Thyroid gland (tissue), 4 donors: ENCODE measurements at regions not wholly inside any gene's neighbourhood (a gene's known extent, or its start where the extent isn't known, plus 50 kb on each side); places are given as distances from the start of the nearest gene placed in this dataset.

Source experiments
- POLR2A ChIP-seq, 2 donors: fragments of 450-650 bp; IDR thresholded peaks; one replicate each; pipeline ENCODE4 v1.6.1; 2017; ENCODE audit warnings: antibody characterized with exemption in 2 of 2, mild to moderate bottlenecking in 2 of 2, moderate library complexity in 1 of 2
- TF ChIP-seq, protein P1 (sequence below), 6 experiments: fragments of 200-600 bp in 3 of 6; fragments of 450-650 bp in 3 of 6; sonication (generic) in 3 of 6; IDR thresholded peaks; one replicate each; pipeline ENCODE4 v1.5.1; 2016 to 2019; ENCODE audit warnings: antibody characterized with exemption in 6 of 6, mild to moderate bottlenecking in 2 of 6, inconsistent platforms in 1 of 6, moderate library complexity in 1 of 6

DNA sequence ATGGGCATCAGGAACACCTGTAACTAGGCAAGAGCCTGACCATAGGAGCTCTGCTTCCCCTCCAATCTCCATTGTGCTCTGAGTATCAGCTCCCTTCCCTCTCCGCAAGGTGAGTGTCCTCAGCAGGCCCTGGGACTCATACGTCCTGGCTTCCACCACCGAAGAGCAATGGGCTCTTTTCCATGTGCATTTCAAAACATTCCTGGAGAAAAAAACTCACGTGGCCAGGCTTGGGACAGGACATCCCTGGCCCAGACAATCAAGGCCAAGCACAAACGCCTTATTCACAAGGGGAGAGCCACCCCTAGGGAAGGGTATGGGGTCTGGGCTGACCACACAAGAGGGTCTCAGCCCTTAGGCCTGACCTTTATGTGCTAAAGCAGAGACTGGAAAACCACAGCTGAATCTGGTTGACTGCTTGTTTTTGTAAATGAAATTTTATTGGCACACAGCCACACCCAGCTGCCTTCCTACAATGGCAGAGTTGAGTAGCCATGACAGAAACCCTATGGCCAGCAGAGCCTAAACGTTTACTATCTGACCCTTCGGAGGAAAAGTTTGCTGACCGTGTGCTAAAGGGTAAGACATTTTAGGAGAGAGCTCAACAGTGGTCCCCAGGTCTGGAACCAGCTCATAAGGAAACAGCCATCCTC lies 175.7 kb upstream of the ARL4C start:
- TF ChIP-seq, protein P1, sequence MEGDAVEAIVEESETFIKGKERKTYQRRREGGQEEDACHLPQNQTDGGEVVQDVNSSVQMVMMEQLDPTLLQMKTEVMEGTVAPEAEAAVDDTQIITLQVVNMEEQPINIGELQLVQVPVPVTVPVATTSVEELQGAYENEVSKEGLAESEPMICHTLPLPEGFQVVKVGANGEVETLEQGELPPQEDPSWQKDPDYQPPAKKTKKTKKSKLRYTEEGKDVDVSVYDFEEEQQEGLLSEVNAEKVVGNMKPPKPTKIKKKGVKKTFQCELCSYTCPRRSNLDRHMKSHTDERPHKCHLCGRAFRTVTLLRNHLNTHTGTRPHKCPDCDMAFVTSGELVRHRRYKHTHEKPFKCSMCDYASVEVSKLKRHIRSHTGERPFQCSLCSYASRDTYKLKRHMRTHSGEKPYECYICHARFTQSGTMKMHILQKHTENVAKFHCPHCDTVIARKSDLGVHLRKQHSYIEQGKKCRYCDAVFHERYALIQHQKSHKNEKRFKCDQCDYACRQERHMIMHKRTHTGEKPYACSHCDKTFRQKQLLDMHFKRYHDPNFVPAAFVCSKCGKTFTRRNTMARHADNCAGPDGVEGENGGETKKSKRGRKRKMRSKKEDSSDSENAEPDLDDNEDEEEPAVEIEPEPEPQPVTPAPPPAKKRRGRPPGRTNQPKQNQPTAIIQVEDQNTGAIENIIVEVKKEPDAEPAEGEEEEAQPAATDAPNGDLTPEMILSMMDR (IDR thresholded peaks at IDR 0.05), result no peak
- no peak for TF ChIP-seq POLR2A (IDR thresholded peaks at IDR 0.05)
